SK-N-SH treated with all-trans-retinoic acid at 6 μM for 48 hours (cell line): ENCODE measurements at regions not wholly inside any gene's neighbourhood (a gene's known extent, or its start where the extent isn't known, plus 50 kb on each side); places are given as distances from the start of the nearest gene placed in this dataset.

Source experiments
- ARNTL ChIP-seq: fragments of 450-650 bp; formaldehyde crosslinking; IDR thresholded peaks from 2 replicates; pipeline ENCODE4 v1.5.0; 2020; ENCODE audit warnings: low read depth, mild to moderate bottlenecking, moderate library complexity, borderline replicate concordance
- ESRRG ChIP-seq: fragments of 250-450 bp; sonication (Bioruptor Pico); IDR thresholded peaks from 2 replicates; pipeline ENCODE4 v1.6.1; 2021; ENCODE audit warnings: mild to moderate bottlenecking
- ISL1 ChIP-seq: fragments of 250-450 bp; sonication (Bioruptor Pico); IDR thresholded peaks from 2 replicates; pipeline ENCODE4 v2.1.2; 2022; ENCODE audit warnings: mild to moderate bottlenecking, moderate library complexity
- SNAI2 ChIP-seq: fragments of 250-450 bp; sonication (Bioruptor Pico); IDR thresholded peaks from 2 replicates; pipeline ENCODE4 v1.5.0; 2020; ENCODE audit warnings: mild to moderate bottlenecking, moderate library complexity
- TCF4 ChIP-seq: fragments of 250-450 bp; sonication (Bioruptor Pico); IDR thresholded peaks from 2 replicates; pipeline ENCODE4 v1.8.0; 2021; ENCODE audit warnings: mild to moderate bottlenecking, moderate library complexity, borderline replicate concordance
- TOX ChIP-seq: fragments of 250-450 bp; sonication (Bioruptor Pico); IDR thresholded peaks from 2 replicates; pipeline ENCODE4 v1.8.0; 2021; ENCODE audit warnings: mild to moderate bottlenecking, moderate library complexity, borderline replicate concordance
- ZFP3 ChIP-seq: fragments of 250-450 bp; sonication (Bioruptor Pico); IDR thresholded peaks from 2 replicates; pipeline ENCODE4 v1.5.0; 2020; ENCODE audit warnings: mild to moderate bottlenecking, moderate library complexity
- ZFP30 ChIP-seq: fragments of 450-650 bp; formaldehyde crosslinking; IDR thresholded peaks from 2 replicates; pipeline ENCODE4 v1.5.0; 2022; ENCODE audit warnings: mild to moderate bottlenecking, moderate library complexity
- ZNF565 ChIP-seq: fragments of 450-650 bp; formaldehyde crosslinking; conservative IDR thresholded peaks from 2 replicates; pipeline ENCODE4 v1.5.0; 2020; ENCODE audit warnings: low read depth, mild to moderate bottlenecking, moderate library complexity
- TF ChIP-seq, protein P1 (sequence below): fragments of 250-450 bp; sonication (Bioruptor Pico); IDR thresholded peaks from 2 replicates; pipeline ENCODE4 v1.8.0; 2021; ENCODE audit warnings: low read depth, mild to moderate bottlenecking, moderate library complexity, borderline replicate concordance
- TF ChIP-seq, protein P2 (sequence below): fragments of 250-450 bp; sonication (Bioruptor Pico); IDR thresholded peaks from 2 replicates; pipeline ENCODE4 v1.8.0; 2020; ENCODE audit warnings: mild to moderate bottlenecking, moderate library complexity, borderline replicate concordance

DNA sequence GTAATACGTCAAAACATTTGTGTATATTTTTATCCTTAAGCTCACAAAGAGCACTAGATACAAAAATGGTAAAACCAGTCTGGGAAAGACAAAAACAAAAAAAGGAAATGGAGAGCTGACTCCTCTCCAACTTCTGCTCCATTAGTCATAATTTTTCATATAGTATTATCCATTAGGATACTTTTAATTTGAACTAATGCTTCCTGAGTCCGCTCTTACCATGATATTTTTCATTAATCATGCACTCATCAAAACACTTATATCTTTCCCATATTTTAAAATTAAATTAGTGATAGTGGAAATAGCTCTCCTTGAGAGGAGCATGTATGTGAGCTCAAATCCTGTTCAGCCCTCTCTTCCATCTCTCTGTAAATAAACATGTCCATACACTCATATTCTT, 1093.0 kb upstream of the MIR17HG start:
- TF ChIP-seq, protein P1, sequence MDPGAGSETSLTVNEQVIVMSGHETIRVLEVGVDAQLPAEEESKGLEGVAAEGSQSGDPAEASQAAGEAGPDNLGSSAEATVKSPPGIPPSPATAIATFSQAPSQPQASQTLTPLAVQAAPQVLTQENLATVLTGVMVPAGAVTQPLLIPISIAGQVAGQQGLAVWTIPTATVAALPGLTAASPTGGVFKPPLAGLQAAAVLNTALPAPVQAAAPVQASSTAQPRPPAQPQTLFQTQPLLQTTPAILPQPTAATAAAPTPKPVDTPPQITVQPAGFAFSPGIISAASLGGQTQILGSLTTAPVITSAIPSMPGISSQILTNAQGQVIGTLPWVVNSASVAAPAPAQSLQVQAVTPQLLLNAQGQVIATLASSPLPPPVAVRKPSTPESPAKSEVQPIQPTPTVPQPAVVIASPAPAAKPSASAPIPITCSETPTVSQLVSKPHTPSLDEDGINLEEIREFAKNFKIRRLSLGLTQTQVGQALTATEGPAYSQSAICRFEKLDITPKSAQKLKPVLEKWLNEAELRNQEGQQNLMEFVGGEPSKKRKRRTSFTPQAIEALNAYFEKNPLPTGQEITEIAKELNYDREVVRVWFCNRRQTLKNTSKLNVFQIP (CRISPR knock-in tag) = peak; percentile 83; the same call in 1 of the 2 replicates
- TF ChIP-seq ESRRG = no peak
- TF ChIP-seq ZNF565 = no peak
- TF ChIP-seq TCF4 (CRISPR knock-in tag) = no peak
- TF ChIP-seq ZFP3 = peak; percentile 48; the same call in 1 of the 2 replicates
- TF ChIP-seq SNAI2 = no peak
- TF ChIP-seq ARNTL (CRISPR knock-in tag) = no peak
- TF ChIP-seq, protein P2, sequence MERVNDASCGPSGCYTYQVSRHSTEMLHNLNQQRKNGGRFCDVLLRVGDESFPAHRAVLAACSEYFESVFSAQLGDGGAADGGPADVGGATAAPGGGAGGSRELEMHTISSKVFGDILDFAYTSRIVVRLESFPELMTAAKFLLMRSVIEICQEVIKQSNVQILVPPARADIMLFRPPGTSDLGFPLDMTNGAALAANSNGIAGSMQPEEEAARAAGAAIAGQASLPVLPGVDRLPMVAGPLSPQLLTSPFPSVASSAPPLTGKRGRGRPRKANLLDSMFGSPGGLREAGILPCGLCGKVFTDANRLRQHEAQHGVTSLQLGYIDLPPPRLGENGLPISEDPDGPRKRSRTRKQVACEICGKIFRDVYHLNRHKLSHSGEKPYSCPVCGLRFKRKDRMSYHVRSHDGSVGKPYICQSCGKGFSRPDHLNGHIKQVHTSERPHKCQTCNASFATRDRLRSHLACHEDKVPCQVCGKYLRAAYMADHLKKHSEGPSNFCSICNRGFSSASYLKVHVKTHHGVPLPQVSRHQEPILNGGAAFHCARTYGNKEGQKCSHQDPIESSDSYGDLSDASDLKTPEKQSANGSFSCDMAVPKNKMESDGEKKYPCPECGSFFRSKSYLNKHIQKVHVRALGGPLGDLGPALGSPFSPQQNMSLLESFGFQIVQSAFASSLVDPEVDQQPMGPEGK (CRISPR knock-in tag) = no peak
- no peak for TF ChIP-seq ZFP30 (CRISPR knock-in tag)
- TF ChIP-seq TOX (CRISPR knock-in tag) = no peak
- TF ChIP-seq ISL1 (CRISPR knock-in tag) = peak; percentile 97
